Esophagus muscularis mucosa (tissue), 4 donors: ENCODE measurements at regions not wholly inside any gene's neighbourhood (a gene's known extent, or its start where the extent isn't known, plus 50 kb on each side); places are given as distances from the start of the nearest gene placed in this dataset.
"Not testable (repeated sequence)": the region's sequence is repeated elsewhere in the genome, so short reads cannot be mapped to it uniquely, and the experiment has no call there.

Source experiments
- DNase-seq: peaks from one replicate; pipeline ENCODE4 v3.0.0-alpha.2; 2017; ENCODE audit errors: extremely low spot score
- H3K27ac ChIP-seq, 4 donors: fragments of 200-600 bp; sonication (generic); replicated peaks in 1 of 4; 1 replicate in 3 of 4; 2 replicates in 1 of 4; pipeline ENCODE4 v1.5.1; 2016 to 2019; ENCODE audit warnings: mild to moderate bottlenecking in 1 of 4
- H3K27me3 ChIP-seq, 4 donors: fragments of 200-600 bp; sonication (generic); one replicate each; pipeline versions ENCODE4 v1.5.1 to v1.6.0; 2016 to 2019
- H3K36me3 ChIP-seq, 4 donors: fragments of 200-600 bp; sonication (generic); one replicate each; pipeline ENCODE4 v1.5.1; 2016 to 2019
- H3K4me1 ChIP-seq, 4 donors: fragments of 200-600 bp; sonication (generic); one replicate each; pipeline ENCODE4 v1.5.1; 2016 to 2019
- H3K4me3 ChIP-seq, 4 donors: fragments of 200-600 bp; sonication (generic); 1 replicate in 2 of 4; 2 replicates in 2 of 4; pipeline ENCODE4 v1.5.1; 2016 to 2019; ENCODE audit warnings: mild to moderate bottlenecking in 4 of 4, moderate library complexity in 1 of 4
- H3K9me3 ChIP-seq, 4 donors: fragments of 200-600 bp; sonication (generic); 1 replicate in 3 of 4; 2 replicates in 1 of 4; pipeline ENCODE4 v1.5.1; 2016 to 2019
- CTCF ChIP-seq, 3 experiments: fragments of 200-600 bp in 2 of 3; fragments of 450-650 bp in 1 of 3; sonication (generic) in 2 of 3; IDR thresholded peaks; one replicate each; pipeline ENCODE4 v1.5.1; 2017 to 2019; ENCODE audit warnings: antibody characterized with exemption in 3 of 3, mild to moderate bottlenecking in 2 of 3, moderate library complexity in 1 of 3
- EP300 ChIP-seq: sonication (generic); formaldehyde crosslinking; IDR thresholded peaks from one replicate; pipeline ENCODE4 v1.6.1; 2017; ENCODE audit warnings: antibody characterized with exemption
- POLR2A ChIP-seq: fragments of 450-650 bp; IDR thresholded peaks from one replicate; pipeline ENCODE4 v1.6.1; 2017; ENCODE audit warnings: antibody characterized with exemption, moderate library complexity, mild to moderate bottlenecking, low read depth
- POLR2AphosphoS5 ChIP-seq, 2 donors: sonication (generic); formaldehyde crosslinking; IDR thresholded peaks; one replicate each; pipeline ENCODE4 v1.6.1; 2017; ENCODE audit warnings: antibody characterized with exemption in 2 of 2
- WGBS: methylation state at CpG from one replicate; pipeline ENCODE4 v1.1.5; 2018; 5-methylcytosine and 5-hydroxymethylcytosine counted together
- intact Hi-C: fragments of 100-400 bp; cut with DNase I; formaldehyde crosslinking; loops from one replicate; pipeline ENCODE4 v1.15.1; 2023

GRCh38 chr3:124361566-124361965 is 368.7 kb upstream of the UMPS start:
- Histone ChIP-seq H3K4me3 (no peak overlapping the region), H3K27me3 (no peaks in the 10 kb centered on the region), H3K27ac (no peak overlapping the region), H3K4me1 (peaks cover 0 to 20% (median 9%) of the 10 kb centered on the region in 4 donors), H3K36me3 (no peaks in the 10 kb centered on the region), H3K9me3 (no peaks in the 10 kb centered on the region)
- TF ChIP-seq POLR2A (no peak), CTCF (IDR thresholded peaks at IDR 0.05) (no peak), EP300 (no peak), POLR2AphosphoS5 (IDR thresholded peaks at IDR 0.05) (no peak)
- DNase-seq: no peak
- intact Hi-C loops: no loop called here
- WGBS: 82% methylated on average over 3 of the region's 3 CpGs

GRCh38 chr3:124362455-124362854 is 367.8 kb upstream of the UMPS start:
- H3K4me1 ChIP-seq: peaks cover 0 to 20% (median 9%) of the 10 kb centered on the region in 4 donors
- TF ChIP-seq CTCF (IDR thresholded peaks at IDR 0.05) (no peak), POLR2AphosphoS5 (IDR thresholded peaks at IDR 0.05) (no peak), EP300 (no peak), POLR2A (no peak)
- no peaks in the 10 kb centered on the region for H3K27me3 ChIP-seq
- DNase-seq: no peak
- H3K4me3 ChIP-seq: no peak overlapping the region
- no peaks in the 10 kb centered on the region for H3K9me3 ChIP-seq
- H3K36me3 ChIP-seq: no peaks in the 10 kb centered on the region
- H3K27ac ChIP-seq: no peak overlapping the region
- 84% methylated on average over 2 of the region's 2 CpGs for WGBS
- intact Hi-C loops: no loop called here

GRCh38 chr3:124363476-124363875 is 366.8 kb upstream of the UMPS start:
- DNase-seq: no peak
- peak overlapping the region in 1 of 4 donors; percentile 46 for H3K27ac ChIP-seq

GRCh38 chr3:124364317-124365020 is 365.8 kb upstream of the UMPS start:
- H3K4me1 ChIP-seq: peaks cover 0 to 20% (median 9%) of the 10 kb centered on the region in 4 donors
- intact Hi-C loops: no loop called here
- H3K27me3 ChIP-seq: no peaks in the 10 kb centered on the region
- H3K4me3 ChIP-seq: no peak overlapping the region
- TF ChIP-seq CTCF (IDR thresholded peaks at IDR 0.05) (no peak), EP300 (no peak), POLR2A (no peak)
- DNase-seq: no peak
- 76% methylated on average over 2 of the region's 2 CpGs for WGBS
- no peaks in the 10 kb centered on the region for H3K36me3 ChIP-seq
- no peaks in the 10 kb centered on the region for H3K9me3 ChIP-seq
- no peak overlapping the region for H3K27ac ChIP-seq

More at GRCh38 chr3:124363476-124363875, 366.8 kb upstream of the UMPS start:
- Histone ChIP-seq H3K4me3 (no peak overlapping the region), H3K27me3 (no peaks in the 10 kb centered on the region), H3K4me1 (peaks cover 0 to 20% (median 9%) of the 10 kb centered on the region in 4 donors), H3K36me3 (no peaks in the 10 kb centered on the region), H3K9me3 (no peaks in the 10 kb centered on the region)
- intact Hi-C loops: no loop called here
- TF ChIP-seq CTCF (IDR thresholded peaks at IDR 0.05) (no peak), POLR2AphosphoS5 (IDR thresholded peaks at IDR 0.05) (no peak), EP300 (no peak), POLR2A (no peak)

GRCh38 chr3:124366655-124367054 is 363.6 kb upstream of the UMPS start:
- H3K27me3 ChIP-seq, H3K4me3 ChIP-seq, intact Hi-C loops, H3K36me3 ChIP-seq, H3K27ac ChIP-seq, DNase-seq, H3K9me3 ChIP-seq: not testable (repeated sequence)
- WGBS: no CpG with 5 or more reads among the region's 27 CpGs
- H3K4me1 ChIP-seq: peaks cover 0 to 18% (median 7%) of the 10 kb centered on the region in 4 donors
